ACC112 (cell line): ENCODE measurements at regions not wholly inside any gene's neighbourhood (a gene's known extent, or its start where the extent isn't known, plus 50 kb on each side); places are given as distances from the start of the nearest gene placed in this dataset.
"Not testable (repeated sequence)": the region's sequence is repeated elsewhere in the genome, so short reads cannot be mapped to it uniquely, and the experiment has no call there.

ENCODE experiments used
- H2AFZ ChIP-seq: fragments of 200-600 bp; sonication (generic); one replicate; pipeline ENCODE4 v1.6.0; 2017; ENCODE audit warnings: antibody characterized with exemption, low read length; ENCODE audit not compliant: unreplicated experiment
- H3K27ac ChIP-seq: fragments of 200-600 bp; sonication (generic); 2 replicates; pipeline ENCODE4 v1.5.1; 2014; ENCODE audit warnings: low read depth, mild to moderate bottlenecking, antibody characterized with exemption, low read length, moderate library complexity
- H3K27me3 ChIP-seq: fragments of 200-600 bp; sonication (generic); 2 replicates; pipeline ENCODE4 v1.6.1; 2014; ENCODE audit warnings: mild to moderate bottlenecking, antibody characterized with exemption, low read length, moderate library complexity, mixed read lengths; ENCODE audit not compliant: insufficient read depth
- H3K36me3 ChIP-seq: fragments of 200-600 bp; sonication (generic); 2 replicates; pipeline ENCODE4 v1.6.1; 2016; ENCODE audit warnings: mild to moderate bottlenecking, antibody characterized with exemption, low read length, moderate library complexity, mixed read lengths; ENCODE audit not compliant: insufficient read depth
- H3K4me1 ChIP-seq: fragments of 200-600 bp; sonication (generic); one replicate; pipeline ENCODE4 v1.6.1; 2016; ENCODE audit warnings: low read length, mixed read lengths; ENCODE audit not compliant: insufficient read depth, unreplicated experiment, control insufficient read depth
- H3K4me3 ChIP-seq: fragments of 200-600 bp; sonication (generic); 2 replicates; pipeline ENCODE4 v1.5.1; 2014; ENCODE audit warnings: mild to moderate bottlenecking, low read depth, low read length
- H3K79me2 ChIP-seq: fragments of 200-600 bp; sonication (generic); one replicate; pipeline ENCODE4 v1.6.0; 2016; ENCODE audit warnings: low read length; ENCODE audit not compliant: control insufficient read depth, unreplicated experiment, insufficient read depth

- H3K36me3 ChIP-seq = no peaks in the 10 kb centered on the region
- H3K27ac ChIP-seq = no peak overlapping the region
- peaks cover 6% of the 10 kb centered on the region; the same call in 1 of the 2 replicates for H3K27me3 ChIP-seq
- no peak overlapping the region for H2AFZ ChIP-seq
- H3K4me3 ChIP-seq = no peak overlapping the region
- H3K79me2 ChIP-seq = no peaks in the 10 kb centered on the region
- H3K4me1 ChIP-seq = no peaks in the 10 kb centered on the region
Measured at GRCh38 chr1:209103092-209103491, 480.4 kb upstream of the CAMK1G start.

- Histone ChIP-seq H3K27ac (no peak overlapping the region), H3K27me3 (peaks cover 6% of the 10 kb centered on the region; the same call in 1 of the 2 replicates), H3K79me2 (no peaks in the 10 kb centered on the region), H3K36me3 (no peaks in the 10 kb centered on the region), H3K4me1 (no peaks in the 10 kb centered on the region), H3K4me3 (no peak overlapping the region), H2AFZ (no peak overlapping the region)
Measured at GRCh38 chr1:209104646-209105045, 478.9 kb upstream of the CAMK1G start.

DNA sequence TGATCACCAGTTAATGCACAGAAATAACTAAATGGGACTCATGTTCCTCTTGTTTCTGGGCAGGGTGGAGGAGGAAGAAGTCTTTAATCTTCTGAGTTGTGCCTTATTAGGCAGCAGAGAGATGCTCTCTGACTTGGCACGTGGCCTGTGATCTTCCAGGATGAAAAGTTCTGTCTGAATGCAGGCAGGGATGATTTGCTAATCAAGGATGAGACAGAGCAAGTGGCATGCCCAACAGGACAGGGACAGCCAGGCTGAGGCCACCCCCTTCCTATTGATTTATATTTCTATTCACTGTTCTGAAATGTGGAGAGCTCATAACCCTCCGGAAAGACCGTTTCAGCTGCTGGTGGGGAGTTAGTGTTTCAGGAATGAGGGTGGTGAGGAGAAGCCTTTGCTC lies 477.8 kb upstream of the CAMK1G start:
- peaks cover 6% of the 10 kb centered on the region; the same call in 1 of the 2 replicates for H3K27me3 ChIP-seq
- no peaks in the 10 kb centered on the region for H3K4me1 ChIP-seq
- no peak overlapping the region for H3K27ac ChIP-seq
- no peak overlapping the region for H3K4me3 ChIP-seq
- no peaks in the 10 kb centered on the region for H3K36me3 ChIP-seq
- no peak overlapping the region for H2AFZ ChIP-seq
- no peaks in the 10 kb centered on the region for H3K79me2 ChIP-seq

DNA sequence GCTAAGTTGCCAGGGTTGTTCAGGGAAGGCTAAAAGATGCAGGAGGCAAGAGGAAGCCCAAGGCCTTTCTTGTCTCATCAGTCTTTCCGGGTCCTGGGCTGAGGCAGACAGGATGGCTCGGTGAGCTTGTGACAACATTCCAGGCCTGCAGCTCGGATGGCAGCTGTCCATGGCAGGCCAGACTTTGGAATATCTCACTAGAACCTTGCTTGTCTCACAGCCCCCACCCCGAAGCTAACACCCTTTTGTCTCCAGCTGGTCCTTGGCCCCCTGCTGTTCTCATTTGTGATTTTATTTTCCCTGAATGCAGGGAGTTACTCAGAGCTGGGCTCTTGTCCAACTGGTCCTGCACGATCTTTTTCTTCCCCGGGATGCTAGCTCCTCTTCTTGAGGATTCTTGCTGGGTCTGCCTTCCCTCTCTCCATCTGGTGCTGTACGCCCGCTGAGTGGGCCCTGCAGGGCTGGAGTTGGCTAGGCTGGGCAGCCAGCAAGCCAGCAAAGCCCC lies 477.2 kb upstream of the CAMK1G start:
- no peaks in the 10 kb centered on the region for H3K4me1 ChIP-seq
- H3K79me2 ChIP-seq = no peaks in the 10 kb centered on the region
- H3K27me3 ChIP-seq = peaks cover 6% of the 10 kb centered on the region; the same call in 1 of the 2 replicates
- no peaks in the 10 kb centered on the region for H3K36me3 ChIP-seq
- no peak overlapping the region for H2AFZ ChIP-seq
- H3K27ac ChIP-seq = no peak overlapping the region
- H3K4me3 ChIP-seq = no peak overlapping the region

GRCh38 chr1:209106861-209107260 lies 476.7 kb upstream of the CAMK1G start:
- Histone ChIP-seq H3K4me1 (no peaks in the 10 kb centered on the region), H3K27ac (no peak overlapping the region), H3K4me3 (no peak overlapping the region), H3K36me3 (no peaks in the 10 kb centered on the region), H3K27me3 (peaks cover 6% of the 10 kb centered on the region; the same call in 1 of the 2 replicates), H2AFZ (no peak overlapping the region), H3K79me2 (no peaks in the 10 kb centered on the region)

GRCh38 chr1:209107535-209107934 lies 476.0 kb upstream of the CAMK1G start:
- no peaks in the 10 kb centered on the region for H3K4me1 ChIP-seq
- H3K27me3 ChIP-seq = peaks cover 6% of the 10 kb centered on the region; the same call in 1 of the 2 replicates
- H3K36me3 ChIP-seq = no peaks in the 10 kb centered on the region
- H3K27ac ChIP-seq = no peak overlapping the region
- H3K4me3 ChIP-seq = no peak overlapping the region
- H2AFZ ChIP-seq = no peak overlapping the region
- H3K79me2 ChIP-seq = no peaks in the 10 kb centered on the region

DNA sequence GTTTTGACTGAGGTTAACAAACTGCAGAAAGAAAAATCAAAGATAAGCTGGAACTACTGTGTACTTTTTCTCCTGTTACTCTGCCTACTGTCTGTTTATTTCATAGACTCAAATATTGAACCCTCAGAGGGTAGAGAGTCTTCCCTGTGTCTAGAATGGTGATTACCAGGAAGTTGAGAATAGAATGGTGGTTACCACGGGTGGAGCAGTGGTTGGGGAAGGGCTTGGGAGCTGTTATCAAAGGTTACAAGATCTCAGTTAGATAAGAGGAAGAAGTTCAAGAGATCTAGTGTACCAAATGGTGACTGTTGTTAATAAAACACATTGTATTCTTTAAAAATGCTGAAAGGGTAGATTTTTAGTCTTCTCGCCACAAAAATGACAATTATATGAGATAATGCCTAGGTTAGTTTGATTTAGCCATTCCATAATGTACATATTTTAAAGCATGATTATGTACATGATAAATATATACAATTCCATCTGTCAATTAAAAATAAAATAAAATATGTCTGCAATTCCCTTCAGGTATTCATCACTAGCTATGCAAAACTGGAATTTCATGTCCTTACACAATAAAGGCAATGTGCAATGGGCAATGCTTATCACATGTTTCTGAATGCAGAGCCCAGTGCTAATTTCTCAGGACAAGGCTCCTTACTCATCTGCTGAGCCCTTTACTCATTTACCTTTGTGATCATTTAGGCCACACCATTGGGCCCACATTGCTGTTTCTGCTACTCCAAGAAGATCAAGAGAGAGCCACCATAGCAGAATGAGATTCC lies 474.3 kb upstream of the CAMK1G start:
- Histone ChIP-seq H2AFZ (no peak overlapping the region), H3K4me3 (no peak overlapping the region), H3K4me1 (no peaks in the 10 kb centered on the region), H3K27me3 (peaks cover 5% of the 10 kb centered on the region; the same call in 1 of the 2 replicates), H3K27ac (no peak overlapping the region), H3K79me2 (no peaks in the 10 kb centered on the region), H3K36me3 (no peaks in the 10 kb centered on the region)

GRCh38 chr1:209113521-209113920 lies 470.0 kb upstream of the CAMK1G start:
- no peak overlapping the region for H3K27ac ChIP-seq

DNA sequence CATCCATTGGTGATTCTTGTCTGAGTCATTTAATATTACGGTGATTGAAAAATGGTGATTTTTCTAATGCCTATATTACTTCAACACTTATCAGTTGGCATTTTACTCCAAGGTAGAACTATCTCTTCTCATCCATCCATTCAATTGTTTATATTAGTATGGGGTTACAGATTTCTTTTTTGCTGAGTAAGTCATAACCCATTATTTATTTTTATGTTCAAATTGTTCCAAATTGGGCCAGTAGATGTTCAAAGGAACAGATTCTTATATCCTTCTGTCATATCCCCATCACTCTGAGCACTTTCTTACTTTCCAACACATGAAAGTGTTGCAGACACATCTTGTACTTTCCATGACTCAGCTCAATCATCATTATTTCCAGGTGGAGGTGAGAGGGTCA lies 466.8 kb upstream of the CAMK1G start:
- Histone ChIP-seq H2AFZ (no peak overlapping the region), H3K79me2 (no peaks in the 10 kb centered on the region), H3K36me3 (no peaks in the 10 kb centered on the region), H3K4me1 (no peaks in the 10 kb centered on the region), H3K27me3 (no peaks in the 10 kb centered on the region), H3K27ac (no peak overlapping the region), H3K4me3 (no peak overlapping the region)

More at GRCh38 chr1:209113521-209113920, 470.0 kb upstream of the CAMK1G start:
- no peaks in the 10 kb centered on the region for H3K36me3 ChIP-seq
- no peaks in the 10 kb centered on the region for H3K4me1 ChIP-seq
- no peak overlapping the region for H2AFZ ChIP-seq
- no peaks in the 10 kb centered on the region for H3K27me3 ChIP-seq
- no peaks in the 10 kb centered on the region for H3K79me2 ChIP-seq
- no peak overlapping the region for H3K4me3 ChIP-seq

- Histone ChIP-seq H3K36me3 (no peaks in the 10 kb centered on the region), H3K4me1 (no peaks in the 10 kb centered on the region), H3K27ac (no peak overlapping the region), H3K27me3 (no peaks in the 10 kb centered on the region), H3K4me3 (no peak overlapping the region), H2AFZ (no peak overlapping the region), H3K79me2 (no peaks in the 10 kb centered on the region)
Measured at GRCh38 chr1:209123601-209124000, 459.9 kb upstream of the CAMK1G start.

DNA sequence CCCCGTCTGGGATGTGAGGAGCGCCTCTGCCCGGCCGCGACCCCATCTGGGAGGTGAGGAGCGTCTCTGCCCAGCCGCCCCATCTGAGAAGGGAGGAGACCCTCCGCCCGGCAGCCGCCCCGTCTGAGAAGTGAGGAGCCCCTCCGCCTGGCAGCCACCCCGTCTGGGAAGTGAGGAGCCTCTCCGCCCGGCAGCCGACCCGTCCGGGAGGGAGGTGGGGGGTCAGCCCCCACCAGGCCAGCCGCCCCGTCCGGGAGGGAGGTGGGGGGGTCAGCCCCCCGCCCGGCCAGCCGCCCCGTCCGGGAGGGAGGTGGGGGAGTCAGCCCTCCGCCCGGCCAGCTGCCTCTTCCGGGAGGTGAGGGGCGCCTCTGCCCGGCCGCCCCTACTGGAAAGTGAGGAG lies 454.4 kb upstream of the CAMK1G start:
- H3K27ac ChIP-seq, H2AFZ ChIP-seq, H3K4me1 ChIP-seq, H3K4me3 ChIP-seq, H3K36me3 ChIP-seq, H3K27me3 ChIP-seq, H3K79me2 ChIP-seq: not testable (repeated sequence)
